ENCODE measurements at regions not wholly inside any gene's neighbourhood (a gene's known extent, or its start where the extent isn't known, plus 50 kb on each side); places are given as distances from the start of the nearest gene placed in this dataset.

DNA sequence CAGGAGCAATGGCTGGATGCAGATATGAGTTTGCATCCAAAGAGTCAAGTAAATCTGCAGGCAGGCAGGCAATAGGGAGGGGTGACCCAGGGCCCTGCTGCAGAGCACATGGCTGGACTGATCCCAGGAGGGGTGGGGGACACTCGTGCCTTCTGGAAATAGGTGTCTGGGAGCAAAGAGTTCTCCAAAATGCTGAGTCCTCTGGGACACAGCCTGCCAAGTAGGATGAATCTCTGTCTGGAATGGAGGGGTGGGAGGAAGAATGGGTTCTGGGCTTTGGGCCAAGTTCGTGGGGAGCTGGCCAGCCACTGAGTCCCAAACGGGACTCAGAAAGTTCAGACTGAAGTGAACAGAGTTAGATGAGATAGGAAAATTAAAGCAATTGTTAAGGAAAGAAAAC is 214.5 kb downstream of the MTHFS start:
- peaks cover 8% of the 10 kb centered on the region for H3F3A ChIP-seq (replicated peaks; ENCODE audit: insufficient read depth)
- peak overlapping the region; percentile 63 for H3K4me2 ChIP-seq
- H3K9me3 ChIP-seq = no peaks in the 10 kb centered on the region
- no peaks in the 10 kb centered on the region for H3K9me2 ChIP-seq
- H3K4me3 ChIP-seq (ENCODE audit: low read depth in 2 of 2, low read length in 1 of 2) = peak overlapping the region in 1 of 2 experiments; percentile 19; a peak in 1 of 4 replicates
- DNase-seq = peak; percentile 27
- no peaks in the 10 kb centered on the region for H3K36me3 ChIP-seq (replicated peaks in 1 of 2; ENCODE audit: control insufficient read depth in 1 of 2, insufficient read depth in 2 of 2, low read length in 1 of 2)
- H2AFZ ChIP-seq (ENCODE audit: low read depth) = peak overlapping the region; percentile 9; the same call in 1 of the 2 replicates
- H3K27ac ChIP-seq (ENCODE audit: low read depth in 2 of 2, low read length in 1 of 2) = peak overlapping the region in 1 of 2 experiments; percentile 74; a peak in 3 of 4 replicates
- H3K27me3 ChIP-seq (ENCODE audit: insufficient read depth) = no peaks in the 10 kb centered on the region
- TF ChIP-seq EZH2phosphoT487 (IDR thresholded peaks at IDR 0.05; ENCODE audit: borderline replicate concordance, low read depth) = no peak
- no peak for TF ChIP-seq CHD2 (IDR thresholded peaks at IDR 0.05; ENCODE audit: low read length, partially characterized antibody)
- no peak for TF ChIP-seq RFX5 (IDR thresholded peaks at IDR 0.05; ENCODE audit: low read length)
- TF ChIP-seq JUND (IDR thresholded peaks at IDR 0.05) = peak; percentile 24; the same call in 1 of the 2 replicates
- TF ChIP-seq RCOR1 (IDR thresholded peaks at IDR 0.05; ENCODE audit: low read length) = no peak
- TF ChIP-seq TEAD4 (IDR thresholded peaks at IDR 0.05; ENCODE audit: borderline replicate concordance, insufficient read depth) = peak; percentile 35; the same call in 1 of the 2 replicates
- TF ChIP-seq FOSL2 (IDR thresholded peaks at IDR 0.05; ENCODE audit: borderline replicate concordance, low read depth) = peak; percentile 22; the same call in 1 of the 2 replicates
- TF ChIP-seq TCF12 (IDR thresholded peaks at IDR 0.05) = peak; percentile 62
- peak; percentile 39; the same call in 1 of the 2 replicates for TF ChIP-seq RXRA (IDR thresholded peaks at IDR 0.05; ENCODE audit: borderline replicate concordance, low read depth)
- TF ChIP-seq, protein P1, sequence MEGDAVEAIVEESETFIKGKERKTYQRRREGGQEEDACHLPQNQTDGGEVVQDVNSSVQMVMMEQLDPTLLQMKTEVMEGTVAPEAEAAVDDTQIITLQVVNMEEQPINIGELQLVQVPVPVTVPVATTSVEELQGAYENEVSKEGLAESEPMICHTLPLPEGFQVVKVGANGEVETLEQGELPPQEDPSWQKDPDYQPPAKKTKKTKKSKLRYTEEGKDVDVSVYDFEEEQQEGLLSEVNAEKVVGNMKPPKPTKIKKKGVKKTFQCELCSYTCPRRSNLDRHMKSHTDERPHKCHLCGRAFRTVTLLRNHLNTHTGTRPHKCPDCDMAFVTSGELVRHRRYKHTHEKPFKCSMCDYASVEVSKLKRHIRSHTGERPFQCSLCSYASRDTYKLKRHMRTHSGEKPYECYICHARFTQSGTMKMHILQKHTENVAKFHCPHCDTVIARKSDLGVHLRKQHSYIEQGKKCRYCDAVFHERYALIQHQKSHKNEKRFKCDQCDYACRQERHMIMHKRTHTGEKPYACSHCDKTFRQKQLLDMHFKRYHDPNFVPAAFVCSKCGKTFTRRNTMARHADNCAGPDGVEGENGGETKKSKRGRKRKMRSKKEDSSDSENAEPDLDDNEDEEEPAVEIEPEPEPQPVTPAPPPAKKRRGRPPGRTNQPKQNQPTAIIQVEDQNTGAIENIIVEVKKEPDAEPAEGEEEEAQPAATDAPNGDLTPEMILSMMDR (IDR thresholded peaks at IDR 0.05) = no peak
- TF ChIP-seq, protein P2, sequence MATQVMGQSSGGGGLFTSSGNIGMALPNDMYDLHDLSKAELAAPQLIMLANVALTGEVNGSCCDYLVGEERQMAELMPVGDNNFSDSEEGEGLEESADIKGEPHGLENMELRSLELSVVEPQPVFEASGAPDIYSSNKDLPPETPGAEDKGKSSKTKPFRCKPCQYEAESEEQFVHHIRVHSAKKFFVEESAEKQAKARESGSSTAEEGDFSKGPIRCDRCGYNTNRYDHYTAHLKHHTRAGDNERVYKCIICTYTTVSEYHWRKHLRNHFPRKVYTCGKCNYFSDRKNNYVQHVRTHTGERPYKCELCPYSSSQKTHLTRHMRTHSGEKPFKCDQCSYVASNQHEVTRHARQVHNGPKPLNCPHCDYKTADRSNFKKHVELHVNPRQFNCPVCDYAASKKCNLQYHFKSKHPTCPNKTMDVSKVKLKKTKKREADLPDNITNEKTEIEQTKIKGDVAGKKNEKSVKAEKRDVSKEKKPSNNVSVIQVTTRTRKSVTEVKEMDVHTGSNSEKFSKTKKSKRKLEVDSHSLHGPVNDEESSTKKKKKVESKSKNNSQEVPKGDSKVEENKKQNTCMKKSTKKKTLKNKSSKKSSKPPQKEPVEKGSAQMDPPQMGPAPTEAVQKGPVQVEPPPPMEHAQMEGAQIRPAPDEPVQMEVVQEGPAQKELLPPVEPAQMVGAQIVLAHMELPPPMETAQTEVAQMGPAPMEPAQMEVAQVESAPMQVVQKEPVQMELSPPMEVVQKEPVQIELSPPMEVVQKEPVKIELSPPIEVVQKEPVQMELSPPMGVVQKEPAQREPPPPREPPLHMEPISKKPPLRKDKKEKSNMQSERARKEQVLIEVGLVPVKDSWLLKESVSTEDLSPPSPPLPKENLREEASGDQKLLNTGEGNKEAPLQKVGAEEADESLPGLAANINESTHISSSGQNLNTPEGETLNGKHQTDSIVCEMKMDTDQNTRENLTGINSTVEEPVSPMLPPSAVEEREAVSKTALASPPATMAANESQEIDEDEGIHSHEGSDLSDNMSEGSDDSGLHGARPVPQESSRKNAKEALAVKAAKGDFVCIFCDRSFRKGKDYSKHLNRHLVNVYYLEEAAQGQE (IDR thresholded peaks at IDR 0.05; ENCODE audit: low read depth, low read length) = peak; percentile 77; the same call in 1 of the 2 replicates
- no peak for TF ChIP-seq SMC3 (IDR thresholded peaks at IDR 0.05; ENCODE audit: low read depth, low read length)
- TF ChIP-seq, protein P3, sequence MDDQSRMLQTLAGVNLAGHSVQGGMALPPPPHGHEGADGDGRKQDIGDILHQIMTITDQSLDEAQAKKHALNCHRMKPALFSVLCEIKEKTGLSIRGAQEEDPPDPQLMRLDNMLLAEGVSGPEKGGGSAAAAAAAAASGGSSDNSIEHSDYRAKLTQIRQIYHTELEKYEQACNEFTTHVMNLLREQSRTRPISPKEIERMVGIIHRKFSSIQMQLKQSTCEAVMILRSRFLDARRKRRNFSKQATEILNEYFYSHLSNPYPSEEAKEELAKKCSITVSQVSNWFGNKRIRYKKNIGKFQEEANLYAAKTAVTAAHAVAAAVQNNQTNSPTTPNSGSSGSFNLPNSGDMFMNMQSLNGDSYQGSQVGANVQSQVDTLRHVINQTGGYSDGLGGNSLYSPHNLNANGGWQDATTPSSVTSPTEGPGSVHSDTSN (IDR thresholded peaks at IDR 0.05) = peak; percentile 43
- peak; percentile 13; the same call in 1 of the 2 replicates for TF ChIP-seq YY1 (IDR thresholded peaks at IDR 0.05; ENCODE audit: low read depth)
- peak; percentile 77; the same call in 1 of the 2 replicates for TF ChIP-seq MAX (IDR thresholded peaks at IDR 0.05; ENCODE audit: low read depth)
- peak; percentile 93 for TF ChIP-seq NFIC (IDR thresholded peaks at IDR 0.05; ENCODE audit: borderline replicate concordance)
- TF ChIP-seq EP300 (IDR thresholded peaks at IDR 0.05; ENCODE audit: borderline replicate concordance in 1 of 2, low read depth in 1 of 2, low read length in 1 of 2) = peak in 1 of 2 experiments; percentile 70; a peak in 1 of 4 replicates
- peak overlapping the region; percentile 4; the same call in 1 of the 2 replicates for H3K9ac ChIP-seq
- H3K4me1 ChIP-seq (ENCODE audit: control insufficient read depth in 1 of 2, insufficient read depth in 2 of 2, low read depth in 1 of 2, low read length in 1 of 2) = peaks cover 12 to 26% of the 10 kb centered on the region in 2 experiments
- H4K20me1 ChIP-seq (ENCODE audit: insufficient read depth) = no peaks in the 10 kb centered on the region
- ChIA-PET POLR2A (no interaction called here), CTCF (interaction anchor here (1.7 kb wide), 1 partner anchor 17 kb away, joined by 4 read pairs; no protein-coding TSS in a partner anchor)
- H3K79me2 ChIP-seq (ENCODE audit: insufficient read depth) = no peaks in the 10 kb centered on the region
- 0% methylated on average over 3 of the region's 3 CpGs for whole genome bisulfite sequencing (ENCODE audit: low lambda C conversion rate)
